ENCODE measurements at regions not wholly inside any gene's neighbourhood (a gene's known extent, or its start where the extent isn't known, plus 50 kb on each side); places are given as distances from the start of the nearest gene placed in this dataset.

DNA sequence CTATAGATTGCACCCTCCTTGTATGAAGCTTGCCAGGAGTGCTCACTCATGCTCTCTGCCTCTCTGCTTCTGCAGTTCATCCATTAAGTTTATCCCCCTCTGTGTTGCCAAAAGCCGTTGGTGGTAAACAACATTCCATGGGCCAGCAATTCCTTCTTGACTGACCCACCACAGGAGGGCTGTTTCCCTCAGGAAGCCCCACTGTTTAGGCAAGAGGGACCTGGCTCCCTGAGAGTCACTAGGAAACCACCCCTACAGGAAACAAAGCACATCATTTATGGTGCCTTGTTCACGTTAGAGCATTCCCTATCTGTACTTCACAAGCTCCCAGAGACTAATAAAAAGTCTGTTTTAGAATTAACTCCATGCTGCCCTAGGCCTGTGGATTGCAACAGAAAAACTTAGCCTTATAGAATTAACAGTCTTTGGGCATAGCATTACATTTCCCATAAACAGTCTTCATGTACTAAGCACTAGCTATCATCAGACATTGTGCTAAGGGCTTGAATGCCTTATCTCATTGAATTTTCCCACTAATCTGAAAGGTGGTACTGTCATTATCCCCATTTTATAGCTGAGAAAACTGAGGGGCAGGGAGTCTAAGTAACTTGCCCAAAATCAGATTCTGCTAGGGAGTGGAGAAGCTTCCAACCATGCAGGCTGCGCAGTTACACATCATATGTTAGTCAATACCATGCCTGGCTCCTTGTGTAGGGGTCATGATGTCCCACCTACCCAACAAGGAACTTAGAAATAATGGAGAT is 149.9 kb downstream of the SHQ1 start:
- no peak overlapping the region for H3K4me3 ChIP-seq (ENCODE audit: low read length in 2 of 2)
- WGBS, 2 donors (ENCODE audit: extremely low coverage in 2 of 2, insufficient read length in 2 of 2, insufficient replicate concordance in 1 of 2): no CpG with 5 or more reads among the region's 3 CpGs
- no peak overlapping the region for H3K18ac ChIP-seq (ENCODE audit: low read length)
- no peak overlapping the region for H2BK12ac ChIP-seq (ENCODE audit: low read length)
- H3K14ac ChIP-seq (ENCODE audit: low read length): no peak overlapping the region
- no peak overlapping the region for H2BK5ac ChIP-seq (ENCODE audit: low read length)
- no peak overlapping the region for H3K4me2 ChIP-seq (ENCODE audit: insufficient read depth, low read length, poor library complexity, severe bottlenecking)
- H3K27me3 ChIP-seq (ENCODE audit: control insufficient read depth in 3 of 3, insufficient read depth in 3 of 3, low read depth in 1 of 3, low read length in 3 of 3): peaks cover 0 to 29% (median 0%) of the 10 kb centered on the region in 3 experiments
- no peak overlapping the region for H2AK5ac ChIP-seq (ENCODE audit: low read depth, low read length)
- H3K4me1 ChIP-seq (ENCODE audit: control insufficient read depth in 2 of 2, insufficient read depth in 1 of 2, low read depth in 1 of 2, low read length in 2 of 2): peaks cover 0 to 5% of the 10 kb centered on the region in 2 donors
- H2BK120ac ChIP-seq (ENCODE audit: low read depth, low read length): no peak overlapping the region
- H3K23ac ChIP-seq (ENCODE audit: low read depth, low read length, poor library complexity): no peak overlapping the region
- no peak overlapping the region for H2AFZ ChIP-seq (ENCODE audit: low read length)
- DNase-seq (ENCODE audit: low spot score): no peak
- H2BK15ac ChIP-seq (ENCODE audit: low read length): no peak overlapping the region
- no peaks in the 10 kb centered on the region for H3K36me3 ChIP-seq (replicated peaks in 1 of 2; ENCODE audit: control insufficient read depth in 2 of 2, insufficient read depth in 2 of 2, low read length in 2 of 2)
- no peak overlapping the region for H3K27ac ChIP-seq (replicated peaks; ENCODE audit: low read length)
- no peak overlapping the region for H4K8ac ChIP-seq (ENCODE audit: low read depth, low read length)
- H3K9ac ChIP-seq (ENCODE audit: low read depth, low read length, poor library complexity): no peak overlapping the region
- no peaks in the 10 kb centered on the region for H3K79me1 ChIP-seq (ENCODE audit: low read depth, low read length)
- no peaks in the 10 kb centered on the region for H3K9me3 ChIP-seq (replicated peaks in 1 of 2; ENCODE audit: control insufficient read depth in 2 of 2, insufficient read depth in 1 of 2, low read depth in 1 of 2, low read length in 2 of 2)
- no peak overlapping the region for H4K91ac ChIP-seq (ENCODE audit: low read depth, low read length, poor library complexity)
- no peak overlapping the region for H3K4ac ChIP-seq (ENCODE audit: low read length)

GRCh38 chr3:72697717-72698116 is 150.5 kb downstream of the SHQ1 start:
- Histone ChIP-seq H3K9me3 (replicated peaks in 1 of 2; ENCODE audit: control insufficient read depth in 2 of 2, insufficient read depth in 1 of 2, low read depth in 1 of 2, low read length in 2 of 2) (no peaks in the 10 kb centered on the region), H3K4me3 (ENCODE audit: low read length in 2 of 2) (no peak overlapping the region), H2BK5ac (ENCODE audit: low read length) (no peak overlapping the region), H3K27me3 (ENCODE audit: control insufficient read depth in 3 of 3, insufficient read depth in 3 of 3, low read depth in 1 of 3, low read length in 3 of 3) (peaks cover 0 to 29% (median 0%) of the 10 kb centered on the region in 3 experiments), H3K14ac (ENCODE audit: low read length) (no peak overlapping the region), H3K4me2 (ENCODE audit: insufficient read depth, low read length, poor library complexity, severe bottlenecking) (no peak overlapping the region), H2BK15ac (ENCODE audit: low read length) (no peak overlapping the region), H2AK5ac (ENCODE audit: low read depth, low read length) (no peak overlapping the region), H2AFZ (ENCODE audit: low read length) (no peak overlapping the region), H3K4ac (ENCODE audit: low read length) (no peak overlapping the region), H2BK12ac (ENCODE audit: low read length) (no peak overlapping the region), H3K4me1 (ENCODE audit: control insufficient read depth in 2 of 2, insufficient read depth in 1 of 2, low read depth in 1 of 2, low read length in 2 of 2) (peaks cover 0 to 10% of the 10 kb centered on the region in 2 donors), H4K8ac (ENCODE audit: low read depth, low read length) (no peak overlapping the region), H3K9ac (ENCODE audit: low read depth, low read length, poor library complexity) (no peak overlapping the region), H3K27ac (replicated peaks; ENCODE audit: low read length) (no peak overlapping the region), H3K36me3 (replicated peaks in 1 of 2; ENCODE audit: control insufficient read depth in 2 of 2, insufficient read depth in 2 of 2, low read length in 2 of 2) (no peaks in the 10 kb centered on the region), H3K79me1 (ENCODE audit: low read depth, low read length) (no peaks in the 10 kb centered on the region), H3K18ac (ENCODE audit: low read length) (no peak overlapping the region), H3K23ac (ENCODE audit: low read depth, low read length, poor library complexity) (no peak overlapping the region), H4K91ac (ENCODE audit: low read depth, low read length, poor library complexity) (no peak overlapping the region), H2BK120ac (ENCODE audit: low read depth, low read length) (no peak overlapping the region)
- no peak for DNase-seq (ENCODE audit: low spot score)
- no CpG with 5 or more reads among the region's 2 CpGs for WGBS, 2 donors (ENCODE audit: extremely low coverage in 2 of 2, insufficient read length in 2 of 2, insufficient replicate concordance in 1 of 2)

DNA sequence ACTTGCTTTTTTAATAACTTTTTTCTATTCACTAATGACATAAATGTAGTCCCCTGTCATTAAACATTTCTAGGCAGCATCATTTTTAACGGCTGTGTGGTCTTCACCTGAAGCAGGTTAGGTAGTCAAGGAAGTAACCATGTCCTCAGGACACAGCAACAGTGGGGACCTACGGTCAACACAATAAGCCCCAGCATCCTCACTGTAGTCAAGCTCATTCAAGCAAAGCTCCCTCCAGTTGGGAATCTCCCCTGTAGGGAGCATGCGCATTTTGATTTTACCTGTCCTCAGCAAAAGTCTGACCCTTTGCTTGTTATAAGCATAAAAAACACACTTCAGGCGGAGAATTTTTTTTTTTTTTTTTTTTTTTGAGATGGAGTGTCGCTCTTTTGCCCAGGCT is 151.4 kb downstream of the SHQ1 start:
- no peak overlapping the region for H2BK5ac ChIP-seq (ENCODE audit: low read length)
- H4K8ac ChIP-seq (ENCODE audit: low read depth, low read length): no peak overlapping the region
- no peak overlapping the region for H3K9ac ChIP-seq (ENCODE audit: low read depth, low read length, poor library complexity)
- peaks cover 0 to 29% (median 0%) of the 10 kb centered on the region in 3 experiments for H3K27me3 ChIP-seq (ENCODE audit: control insufficient read depth in 3 of 3, insufficient read depth in 3 of 3, low read depth in 1 of 3, low read length in 3 of 3)
- no peak overlapping the region for H3K14ac ChIP-seq (ENCODE audit: low read length)
- H2BK120ac ChIP-seq (ENCODE audit: low read depth, low read length): no peak overlapping the region
- H3K4ac ChIP-seq (ENCODE audit: low read length): no peak overlapping the region
- DNase-seq (ENCODE audit: low spot score): no peak
- H2BK12ac ChIP-seq (ENCODE audit: low read length): no peak overlapping the region
- no peak overlapping the region for H3K27ac ChIP-seq (replicated peaks; ENCODE audit: low read length)
- peaks cover 0 to 11% of the 10 kb centered on the region in 2 donors for H3K4me1 ChIP-seq (ENCODE audit: control insufficient read depth in 2 of 2, insufficient read depth in 1 of 2, low read depth in 1 of 2, low read length in 2 of 2)
- H2AFZ ChIP-seq (ENCODE audit: low read length): no peak overlapping the region
- no peak overlapping the region for H2BK15ac ChIP-seq (ENCODE audit: low read length)
- no peak overlapping the region for H2AK5ac ChIP-seq (ENCODE audit: low read depth, low read length)
- no peaks in the 10 kb centered on the region for H3K36me3 ChIP-seq (replicated peaks in 1 of 2; ENCODE audit: control insufficient read depth in 2 of 2, insufficient read depth in 2 of 2, low read length in 2 of 2)
- no peaks in the 10 kb centered on the region for H3K79me1 ChIP-seq (ENCODE audit: low read depth, low read length)
- H4K91ac ChIP-seq (ENCODE audit: low read depth, low read length, poor library complexity): no peak overlapping the region
- H3K4me2 ChIP-seq (ENCODE audit: insufficient read depth, low read length, poor library complexity, severe bottlenecking): no peak overlapping the region
- no peak overlapping the region for H3K18ac ChIP-seq (ENCODE audit: low read length)
- H3K23ac ChIP-seq (ENCODE audit: low read depth, low read length, poor library complexity): no peak overlapping the region
- no CpG with 5 or more reads among the region's 5 CpGs for WGBS, 2 donors (ENCODE audit: extremely low coverage in 2 of 2, insufficient read length in 2 of 2, insufficient replicate concordance in 1 of 2)
- H3K9me3 ChIP-seq (replicated peaks in 1 of 2; ENCODE audit: control insufficient read depth in 2 of 2, insufficient read depth in 1 of 2, low read depth in 1 of 2, low read length in 2 of 2): no peaks in the 10 kb centered on the region
- H3K4me3 ChIP-seq (ENCODE audit: low read length in 2 of 2): no peak overlapping the region

GRCh38 chr3:72694398-72694797 is 153.8 kb downstream of the SHQ1 start:
- H3K27me3 ChIP-seq (ENCODE audit: control insufficient read depth in 3 of 3, insufficient read depth in 3 of 3, low read depth in 1 of 3, low read length in 3 of 3): peaks cover 0 to 33% (median 0%) of the 10 kb centered on the region in 3 experiments
- no peaks in the 10 kb centered on the region for H3K36me3 ChIP-seq (replicated peaks in 1 of 2; ENCODE audit: control insufficient read depth in 2 of 2, insufficient read depth in 2 of 2, low read length in 2 of 2)
- no peak overlapping the region for H2BK120ac ChIP-seq (ENCODE audit: low read depth, low read length)
- peak overlapping the region; percentile 23 for H2AK5ac ChIP-seq (ENCODE audit: low read depth, low read length)
- H2BK5ac ChIP-seq (ENCODE audit: low read length): no peak overlapping the region
- peaks cover 0 to 14% of the 10 kb centered on the region in 2 donors for H3K4me1 ChIP-seq (ENCODE audit: control insufficient read depth in 2 of 2, insufficient read depth in 1 of 2, low read depth in 1 of 2, low read length in 2 of 2)
- H2AFZ ChIP-seq (ENCODE audit: low read length): no peak overlapping the region
- H4K91ac ChIP-seq (ENCODE audit: low read depth, low read length, poor library complexity): no peak overlapping the region
- no peak overlapping the region for H4K8ac ChIP-seq (ENCODE audit: low read depth, low read length)
- H3K14ac ChIP-seq (ENCODE audit: low read length): no peak overlapping the region
- peak overlapping the region; percentile 28 for H2BK15ac ChIP-seq (ENCODE audit: low read length)
- no peak overlapping the region for H3K9ac ChIP-seq (ENCODE audit: low read depth, low read length, poor library complexity)
- no peak for DNase-seq (ENCODE audit: low spot score)
- H3K23ac ChIP-seq (ENCODE audit: low read depth, low read length, poor library complexity): no peak overlapping the region
- no peaks in the 10 kb centered on the region for H3K79me1 ChIP-seq (ENCODE audit: low read depth, low read length)
- no peak overlapping the region for H3K4me3 ChIP-seq (ENCODE audit: low read length in 2 of 2)
- H3K9me3 ChIP-seq (replicated peaks in 1 of 2; ENCODE audit: control insufficient read depth in 2 of 2, insufficient read depth in 1 of 2, low read depth in 1 of 2, low read length in 2 of 2): no peaks in the 10 kb centered on the region
- H3K27ac ChIP-seq (replicated peaks; ENCODE audit: low read length): no peak overlapping the region
- peak overlapping the region; percentile 68 for H3K18ac ChIP-seq (ENCODE audit: low read length)
- H3K4ac ChIP-seq (ENCODE audit: low read length): no peak overlapping the region
- H3K4me2 ChIP-seq (ENCODE audit: insufficient read depth, low read length, poor library complexity, severe bottlenecking): no peak overlapping the region
- WGBS, 2 donors (ENCODE audit: extremely low coverage in 2 of 2, insufficient read length in 2 of 2, insufficient replicate concordance in 1 of 2): no CpG with 5 or more reads among the region's 6 CpGs
- H2BK12ac ChIP-seq (ENCODE audit: low read length): no peak overlapping the region

All from neuronal stem cell (in vitro differentiated cells).